K562 (cell line): ENCODE measurements at regions not wholly inside any gene's neighbourhood (a gene's known extent, or its start where the extent isn't known, plus 50 kb on each side); places are given as distances from the start of the nearest gene placed in this dataset.

Experiments used
- ATAC-seq: fragments of 200-7000 bp; cut with Tn5 transposase; 3 replicates; pipeline ENCODE4 v1.9.1; 2020; ENCODE audit warnings: moderate library complexity
- BruUV-seq: library from RNA; stranded (reverse); fragments of 400-500 nt; replicated peaks from 2 replicates; lab custom pipeline; 2021; lab: Mats Ljungman, UMichigan
- CTCF ChIA-PET: fragments of 300-600 bp; formaldehyde crosslinking; extraction: SDS; loops from one replicate; lab custom pipeline; 2021; ENCODE audit warnings: low intra/inter-chr PET ratio; lab: Yijun Ruan, JAX
- POLR2A ChIA-PET: fragments of 300-600, 350-650 bp; sonication (Branson Sonifier 250); formaldehyde crosslinking; extraction: SDS; loops from one replicate; lab custom pipeline; 2021; ENCODE audit warnings: antibody characterized with exemption, inconsistent platforms; lab: Yijun Ruan, JAX
- DNase-seq, 4 experiments: peaks; one replicate each; pipeline versions ENCODE4 v3.0.0 to v3.0.0-alpha.2; 2011 to 2018; ENCODE audit warnings: low spot score in 3 of 4, mixed read lengths in 3 of 4; ENCODE audit errors: extremely low read depth in 1 of 4
- FAIRE-seq: peaks from 2 replicates; lab custom pipeline; 2011; peaks lifted over from hg19 to GRCh38; lab: Jason Lieb, UNC
- H2AFZ ChIP-seq: 2 replicates; pipeline ENCODE4 v1.6.0; 2011; ENCODE audit warnings: low read depth, low read length, control low read depth, inconsistent platforms
- H3K27ac ChIP-seq: fragments of 200-600 bp; 3 replicates; pipeline ENCODE4 v1.8.0; 2011; ENCODE audit warnings: low read depth, mild to moderate bottlenecking, control low read depth, inconsistent platforms, low read length, moderate library complexity, mixed read lengths; ENCODE audit errors: extremely low read depth
- H3K27me3 ChIP-seq, 2 experiments: fragments of 300-600 bp in 1 of 2; 2 replicates in 1 of 2; 3 replicates in 1 of 2; pipeline versions ENCODE4 v1.6.0 to v1.8.0; 2011; ENCODE audit warnings: inconsistent platforms in 2 of 2, low read length in 2 of 2, mild to moderate bottlenecking in 1 of 2, mixed read lengths in 1 of 2, moderate library complexity in 1 of 2; ENCODE audit not compliant: control insufficient read depth in 2 of 2, insufficient read depth in 2 of 2
- H3K36me3 ChIP-seq: fragments of 300-600 bp; 3 replicates; pipeline ENCODE4 v1.8.0; 2011; ENCODE audit warnings: mild to moderate bottlenecking, low read length, inconsistent platforms; ENCODE audit not compliant: control insufficient read depth, insufficient read depth
- H3K4me1 ChIP-seq, 2 experiments: fragments of 200-600 bp in 1 of 2; replicated peaks in 1 of 2; 2 replicates in 1 of 2; 3 replicates in 1 of 2; pipeline versions ENCODE4 v1.5.1 to v1.8.0; 2011; ENCODE audit warnings: inconsistent platforms in 2 of 2, low read length in 2 of 2, mild to moderate bottlenecking in 1 of 2, mixed read lengths in 1 of 2, moderate library complexity in 1 of 2; ENCODE audit not compliant: control insufficient read depth in 2 of 2, insufficient read depth in 2 of 2
- H3K4me2 ChIP-seq: 2 replicates; pipeline ENCODE4 v1.6.1; 2011; ENCODE audit warnings: low read length, control low read depth, inconsistent platforms, mixed read lengths; ENCODE audit not compliant: insufficient read depth
- H3K4me3 ChIP-seq: fragments of 200-600 bp; sonication (generic), shearing (Covaris generic); 2 replicates; pipeline ENCODE4 v1.5.1; 2016; ENCODE audit warnings: control low read depth, inconsistent platforms
- H3K79me2 ChIP-seq: fragments of 200-600 bp; 3 replicates; pipeline ENCODE4 v1.8.0; 2011; ENCODE audit warnings: low read length, inconsistent platforms; ENCODE audit not compliant: control insufficient read depth, insufficient read depth
- H3K9ac ChIP-seq, 2 experiments: 2 replicates each; pipeline versions ENCODE4 v1.6.0 to v1.6.1; 2011; ENCODE audit warnings: low read depth in 2 of 2, low read length in 2 of 2, control low read depth in 1 of 2, inconsistent platforms in 1 of 2, mild to moderate bottlenecking in 1 of 2, mixed read lengths in 1 of 2; ENCODE audit not compliant: insufficient read depth in 1 of 2
- H3K9me1 ChIP-seq: one replicate; pipeline ENCODE4 v1.6.0; 2011; ENCODE audit warnings: inconsistent platforms, mild to moderate bottlenecking, low read length, moderate library complexity; ENCODE audit not compliant: control insufficient read depth, insufficient read depth
- H3K9me3 ChIP-seq: replicated peaks from 2 replicates; pipeline ENCODE4 v1.5.1; 2011; ENCODE audit warnings: low read depth, low read length, inconsistent platforms; ENCODE audit not compliant: control insufficient read depth, insufficient read depth
- H4K20me1 ChIP-seq: replicated peaks from 2 replicates; pipeline ENCODE4 v1.6.1; 2011; ENCODE audit warnings: low read length, inconsistent platforms, mixed read lengths; ENCODE audit not compliant: control insufficient read depth, insufficient read depth
- ARID3B ChIP-seq: fragments of 250-450 bp; sonication (Bioruptor Pico); IDR thresholded peaks from 2 replicates; pipeline ENCODE4 v1.4.0; 2020; ENCODE audit warnings: borderline replicate concordance
- C11orf30 ChIP-seq: fragments of 450-650 bp; IDR thresholded peaks from 2 replicates; pipeline ENCODE4 v1.6.1; 2016; ENCODE audit warnings: low read depth, mild to moderate bottlenecking
- FOXM1 ChIP-seq, 2 experiments: fragments of 450-650 bp in 1 of 2; sonication (generic) in 1 of 2; formaldehyde crosslinking in 1 of 2; IDR thresholded peaks; 2 replicates each; pipeline versions ENCODE4 v1.6.1 to v1.9.0; 2017 to 2022; ENCODE audit warnings: low read depth in 2 of 2, mild to moderate bottlenecking in 2 of 2, missing genetic modification reagents in 1 of 2, moderate library complexity in 1 of 2
- HNRNPL ChIP-seq: fragments of 200-400 bp; formaldehyde crosslinking; IDR thresholded peaks from 2 replicates; pipeline ENCODE4 v1.6.1; 2017; ENCODE audit warnings: low read depth, mild to moderate bottlenecking, low read length
- MAFG ChIP-seq: fragments of 450-650 bp; conservative IDR thresholded peaks from 2 replicates; pipeline ENCODE4 v1.6.1; 2016; ENCODE audit warnings: missing genetic modification characterization, missing compliant biosample characterization
- MEIS2 ChIP-seq: fragments of 450-650 bp; IDR thresholded peaks from 2 replicates; pipeline ENCODE4 v1.6.1; 2014; ENCODE audit warnings: mild to moderate bottlenecking; ENCODE audit not compliant: partially characterized antibody
- RFX1 ChIP-seq: fragments of 450-650 bp; IDR thresholded peaks from 2 replicates; pipeline ENCODE4 v1.6.1; 2016; ENCODE audit warnings: mild to moderate bottlenecking, moderate library complexity
- SMARCC2 ChIP-seq: fragments of 450-650 bp; IDR thresholded peaks from 2 replicates; pipeline ENCODE4 v1.6.1; 2017; ENCODE audit warnings: antibody characterized with exemption, moderate library complexity, mild to moderate bottlenecking, low read depth
- ZNF316 ChIP-seq: fragments of 450-650 bp; IDR thresholded peaks from 2 replicates; pipeline ENCODE4 v1.6.1; 2016
- WGBS: fragments of 100-300 bp; shearing (Covaris generic); methylation state at CpG from one replicate; pipeline ENCODE4 v1.1.6; 2016; ENCODE audit warnings: low coverage, mixed read lengths; ENCODE audit not compliant: insufficient coverage; ENCODE audit errors: missing lambda C conversion rate; 5-methylcytosine and 5-hydroxymethylcytosine counted together
- in situ Hi-C: fragments of 300-500 bp; cut with MboI; formaldehyde crosslinking; loops from 4 replicates; pipeline ENCODE4 v1.15.0; 2018; ENCODE audit warnings: inconsistent platforms, mixed read lengths
- intact Hi-C: fragments of 100-400 bp; cut with micrococcal nuclease; formaldehyde crosslinking; loops from 2 replicates; pipeline ENCODE4 v1.14.2; 2022
- TF ChIP-seq, protein P1 (sequence below): IDR thresholded peaks from 3 replicates; pipeline ENCODE4 v1.6.1; 2011; ENCODE audit warnings: borderline replicate concordance, mild to moderate bottlenecking, moderate library complexity; ENCODE audit not compliant: insufficient read length; ENCODE audit errors: extremely low read depth
- TF ChIP-seq, protein P2 (sequence below), 2 experiments: IDR thresholded peaks in 1 of 2; conservative IDR thresholded peaks in 1 of 2; 2 replicates each; pipeline ENCODE4 v1.6.1; 2016; ENCODE audit warnings: low read depth in 2 of 2, mild to moderate bottlenecking in 1 of 2, missing compliant biosample characterization in 1 of 2, missing genetic modification characterization in 1 of 2, moderate library complexity in 1 of 2
- TF ChIP-seq, protein P3 (sequence below): fragments of 250-450 bp; sonication (Bioruptor Pico); IDR thresholded peaks from 2 replicates; pipeline ENCODE4 v1.8.0; 2021; ENCODE audit warnings: moderate library complexity, mild to moderate bottlenecking, inconsistent platforms

- no peak for TF ChIP-seq HNRNPL
- TF ChIP-seq, protein P1, sequence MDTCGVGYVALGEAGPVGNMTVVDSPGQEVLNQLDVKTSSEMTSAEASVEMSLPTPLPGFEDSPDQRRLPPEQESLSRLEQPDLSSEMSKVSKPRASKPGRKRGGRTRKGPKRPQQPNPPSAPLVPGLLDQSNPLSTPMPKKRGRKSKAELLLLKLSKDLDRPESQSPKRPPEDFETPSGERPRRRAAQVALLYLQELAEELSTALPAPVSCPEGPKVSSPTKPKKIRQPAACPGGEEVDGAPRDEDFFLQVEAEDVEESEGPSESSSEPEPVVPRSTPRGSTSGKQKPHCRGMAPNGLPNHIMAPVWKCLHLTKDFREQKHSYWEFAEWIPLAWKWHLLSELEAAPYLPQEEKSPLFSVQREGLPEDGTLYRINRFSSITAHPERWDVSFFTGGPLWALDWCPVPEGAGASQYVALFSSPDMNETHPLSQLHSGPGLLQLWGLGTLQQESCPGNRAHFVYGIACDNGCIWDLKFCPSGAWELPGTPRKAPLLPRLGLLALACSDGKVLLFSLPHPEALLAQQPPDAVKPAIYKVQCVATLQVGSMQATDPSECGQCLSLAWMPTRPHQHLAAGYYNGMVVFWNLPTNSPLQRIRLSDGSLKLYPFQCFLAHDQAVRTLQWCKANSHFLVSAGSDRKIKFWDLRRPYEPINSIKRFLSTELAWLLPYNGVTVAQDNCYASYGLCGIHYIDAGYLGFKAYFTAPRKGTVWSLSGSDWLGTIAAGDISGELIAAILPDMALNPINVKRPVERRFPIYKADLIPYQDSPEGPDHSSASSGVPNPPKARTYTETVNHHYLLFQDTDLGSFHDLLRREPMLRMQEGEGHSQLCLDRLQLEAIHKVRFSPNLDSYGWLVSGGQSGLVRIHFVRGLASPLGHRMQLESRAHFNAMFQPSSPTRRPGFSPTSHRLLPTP: no peak
- TF ChIP-seq SMARCC2: no peak
- TF ChIP-seq ARID3B (CRISPR knock-in tag): no peak
Observed at GRCh38 chr7:136290351-136290750, 313.2 kb upstream of the MTPN start (continued).

DNA sequence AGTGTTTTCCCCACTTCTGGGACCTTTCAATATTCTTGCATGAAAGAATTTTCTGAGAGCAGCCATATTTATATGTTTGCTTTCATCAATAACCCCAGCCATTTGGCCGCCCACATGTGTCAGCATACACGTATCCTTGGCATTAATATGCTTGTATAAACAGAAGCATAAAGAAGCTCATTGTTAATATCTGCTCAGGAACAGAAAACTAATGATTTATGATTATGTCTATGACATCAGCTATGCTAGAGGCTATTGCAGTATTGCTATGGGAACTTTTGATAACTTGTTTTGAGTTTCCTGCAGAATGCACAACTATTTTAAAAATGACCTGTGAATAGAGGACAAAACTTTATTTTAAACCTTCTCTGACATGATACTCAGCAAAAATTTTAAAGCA lies 300.9 kb upstream of the MTPN start:
- Histone ChIP-seq H3K9me1 (no peaks in the 10 kb centered on the region), H3K9ac (no peak overlapping the region), H3K36me3 (no peaks in the 10 kb centered on the region), H3K4me1 (no peaks in the 10 kb centered on the region), H3K4me3 (no peak overlapping the region), H3K27me3 (no peaks in the 10 kb centered on the region), H2AFZ (no peak overlapping the region), H3K4me2 (no peak overlapping the region), H3K79me2 (no peaks in the 10 kb centered on the region), H3K9me3 (no peaks in the 10 kb centered on the region), H4K20me1 (no peaks in the 10 kb centered on the region), H3K27ac (no peak overlapping the region)
- ChIA-PET POLR2A (no interaction called here), CTCF (no interaction called here)
- ATAC-seq (no peak), DNase-seq (no peak), FAIRE-seq (no peak)
- WGBS: 41% methylated on average over 2 of the region's 2 CpGs
- intact Hi-C loops: no loop called here
- BruUV-seq: no TSS peak
- TF ChIP-seq C11orf30: peak; percentile 13; the same call in 1 of the 2 replicates
- TF ChIP-seq MAFG (tag): 0 out of 2 replicates have a peak, but pooled peaks have one; percentile 6
- TF ChIP-seq RFX1: 0 out of 2 replicates have a peak, but pooled peaks have one; percentile 4
- TF ChIP-seq, protein P2, sequence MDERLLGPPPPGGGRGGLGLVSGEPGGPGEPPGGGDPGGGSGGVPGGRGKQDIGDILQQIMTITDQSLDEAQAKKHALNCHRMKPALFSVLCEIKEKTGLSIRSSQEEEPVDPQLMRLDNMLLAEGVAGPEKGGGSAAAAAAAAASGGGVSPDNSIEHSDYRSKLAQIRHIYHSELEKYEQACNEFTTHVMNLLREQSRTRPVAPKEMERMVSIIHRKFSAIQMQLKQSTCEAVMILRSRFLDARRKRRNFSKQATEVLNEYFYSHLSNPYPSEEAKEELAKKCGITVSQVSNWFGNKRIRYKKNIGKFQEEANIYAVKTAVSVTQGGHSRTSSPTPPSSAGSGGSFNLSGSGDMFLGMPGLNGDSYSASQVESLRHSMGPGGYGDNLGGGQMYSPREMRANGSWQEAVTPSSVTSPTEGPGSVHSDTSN (CRISPR knock-in tag; IDR thresholded peaks at IDR 0.05; ENCODE audit: low read depth): no peak
- TF ChIP-seq, protein P2 (tag; conservative IDR thresholded peaks at IDR 0.05; ENCODE audit: low read depth): peak; percentile 47; the same call in 1 of the 2 replicates
- peak; percentile 14 for TF ChIP-seq MEIS2
- TF ChIP-seq, protein P3, sequence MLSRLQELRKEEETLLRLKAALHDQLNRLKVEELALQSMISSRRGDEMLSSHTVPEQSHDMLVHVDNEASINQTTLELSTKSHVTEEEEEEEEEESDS (CRISPR knock-in tag): no peak
- peak; percentile 52 for TF ChIP-seq ZNF316
- no peak for TF ChIP-seq FOXM1 (IDR thresholded peaks at IDR 0.05; ENCODE audit: low read depth)
- TF ChIP-seq FOXM1 (CRISPR knock-in tag; IDR thresholded peaks at IDR 0.05; ENCODE audit: low read depth): no peak
- in situ Hi-C loops: no loop called here
